Stimulated activated naive B cell treated with anti-CD40 and anti-IgM and Interleukin-4, amounts not matched to agents 10 μg/mL and 1 μg/mL and 100 μg/mL, for 72 hours (primary cell): ENCODE measurements at regions not wholly inside any gene's neighbourhood (a gene's known extent, or its start where the extent isn't known, plus 50 kb on each side); places are given as distances from the start of the nearest gene placed in this dataset.
A peak's percentile ranks its signal among the peaks of the same experiment; 100 is the strongest.

Experiments used
- ATAC-seq, 2 donors: fragments of 150-1000 bp; cut with Tn5 transposase; replicated peaks; 2 replicates each; pipeline ENCODE4 v1.10.0; 2021; ENCODE audit warnings: moderate library complexity in 1 of 2
- DNase-seq: peaks from one replicate; pipeline ENCODE4 v3.0.0; 2021
- H3K27ac Mint-ChIP-seq: one replicate; pipeline ENCODE4 v1.8.0; 2022; ENCODE audit warnings: mild to moderate bottlenecking, mixed read lengths
- H3K27me3 Mint-ChIP-seq, 2 donors: one replicate each; pipeline ENCODE4 v1.8.0; 2022; ENCODE audit warnings: mixed read lengths in 2 of 2
- H3K36me3 Mint-ChIP-seq, 2 donors: one replicate each; pipeline ENCODE4 v1.8.0; 2022; ENCODE audit warnings: mixed read lengths in 2 of 2, mild to moderate bottlenecking in 1 of 2
- H3K4me1 Mint-ChIP-seq, 2 donors: one replicate each; pipeline ENCODE4 v1.8.0; 2022; ENCODE audit warnings: mixed read lengths in 2 of 2, mild to moderate bottlenecking in 1 of 2
- H3K4me3 Mint-ChIP-seq, 2 donors: one replicate each; pipeline ENCODE4 v1.8.0; 2022; ENCODE audit warnings: mild to moderate bottlenecking in 2 of 2, mixed read lengths in 2 of 2, moderate library complexity in 1 of 2
- H3K9me3 Mint-ChIP-seq, 2 donors: one replicate each; pipeline ENCODE4 v1.8.0; 2022; ENCODE audit warnings: mixed read lengths in 2 of 2, mild to moderate bottlenecking in 1 of 2

DNA sequence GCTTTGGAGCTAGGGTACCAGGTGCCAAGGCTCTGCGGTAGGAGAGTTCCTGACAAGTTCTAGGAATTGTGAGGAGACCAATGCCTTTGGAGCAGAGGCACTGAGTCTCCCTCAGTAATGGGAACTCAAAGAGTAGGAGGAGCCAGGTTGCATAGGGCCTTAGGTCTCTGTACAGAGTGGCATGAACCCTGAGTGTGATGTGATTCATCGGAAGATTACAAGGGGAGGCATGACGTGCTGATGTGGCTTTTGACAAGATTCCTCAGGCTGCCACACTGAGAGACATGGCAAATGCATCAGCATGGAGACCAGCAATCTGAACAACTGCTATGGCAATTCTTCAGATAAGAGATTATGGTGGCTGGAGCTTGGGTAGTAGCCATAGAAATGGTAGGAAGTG, 94.6 kb upstream of the SLC44A3 start:
- peaks cover 0 to 6% of the 10 kb centered on the region in 2 donors for H3K27me3 Mint-ChIP-seq

GRCh38 chr1:94723894-94724293, 96.3 kb upstream of the SLC44A3 start:
- ATAC-seq (no peak), DNase-seq (no peak)
- H3K4me1 Mint-ChIP-seq = peaks cover 18 to 21% of the 10 kb centered on the region in 2 donors
- H3K27ac Mint-ChIP-seq = no peak overlapping the region
- H3K4me3 Mint-ChIP-seq = no peak overlapping the region
- H3K36me3 Mint-ChIP-seq = no peaks in the 10 kb centered on the region
- no peaks in the 10 kb centered on the region for H3K9me3 Mint-ChIP-seq
- peaks cover 0 to 4% of the 10 kb centered on the region in 2 donors for H3K27me3 Mint-ChIP-seq

More for the DNA sequence above, 94.6 kb upstream of the SLC44A3 start:
- DNase-seq (no peak), ATAC-seq (no peak)
- Mint-ChIP-seq H3K27ac (no peak overlapping the region), H3K36me3 (no peaks in the 10 kb centered on the region), H3K9me3 (no peaks in the 10 kb centered on the region), H3K4me1 (peaks cover 10 to 12% of the 10 kb centered on the region in 2 donors), H3K4me3 (no peak overlapping the region)

GRCh38 chr1:94723463-94723862, 96.7 kb upstream of the SLC44A3 start:
- peaks cover 21% of the 10 kb centered on the region in 2 donors for H3K4me1 Mint-ChIP-seq
- H3K36me3 Mint-ChIP-seq = no peaks in the 10 kb centered on the region
- no peaks in the 10 kb centered on the region for H3K9me3 Mint-ChIP-seq
- DNase-seq (no peak), ATAC-seq (no peak)
- no peak overlapping the region for H3K4me3 Mint-ChIP-seq
- no peak overlapping the region for H3K27ac Mint-ChIP-seq
- H3K27me3 Mint-ChIP-seq = peaks cover 0 to 8% of the 10 kb centered on the region in 2 donors

DNA sequence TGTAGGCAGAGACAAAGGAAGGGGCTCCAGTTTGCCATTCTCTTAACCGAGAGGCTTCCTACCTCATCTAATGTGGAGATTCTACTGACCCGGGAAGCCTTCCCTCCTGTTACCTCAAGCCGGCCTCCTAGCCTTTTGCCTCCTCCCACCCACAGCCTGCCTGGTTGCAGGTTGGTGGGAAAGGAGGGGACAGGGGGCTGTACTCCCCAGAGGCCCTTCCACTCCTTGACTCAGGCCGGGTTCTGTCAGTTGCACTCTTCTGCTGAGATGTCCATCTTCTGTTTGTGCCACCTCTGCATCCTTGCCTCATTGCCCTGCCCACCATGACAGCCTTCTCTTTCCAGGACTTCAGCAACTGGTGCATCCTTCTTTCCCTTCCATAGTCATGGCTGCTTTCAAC, 98.0 kb upstream of the SLC44A3 start:
- peak overlapping the region; percentile 40 for H3K27ac Mint-ChIP-seq
- H3K4me1 Mint-ChIP-seq = peaks cover 21% of the 10 kb centered on the region in 2 donors

DNA sequence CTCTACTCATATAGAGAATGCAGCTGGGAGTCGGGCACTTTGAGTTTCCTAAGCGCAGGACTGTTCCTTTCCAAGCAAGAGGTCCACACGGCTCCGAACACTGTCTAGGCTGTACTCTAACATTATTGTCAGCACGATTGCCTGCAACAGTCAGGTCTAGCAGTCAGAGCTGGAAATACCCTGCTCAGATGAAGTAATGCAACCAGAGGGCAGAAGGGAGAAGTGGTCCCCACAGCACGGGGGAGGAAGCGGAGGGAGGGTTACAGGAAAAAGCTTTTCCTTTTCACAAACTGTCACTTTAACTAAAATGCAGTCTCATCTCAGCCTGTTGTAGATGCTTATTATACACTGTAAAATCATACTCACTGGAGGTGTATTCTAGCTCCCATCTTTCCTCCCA, 98.9 kb upstream of the SLC44A3 start:
- no peaks in the 10 kb centered on the region for H3K9me3 Mint-ChIP-seq
- ATAC-seq = peak; percentile 81 to 86
- H3K4me1 Mint-ChIP-seq = peaks cover 21% of the 10 kb centered on the region in 2 donors
- peak; percentile 43 for DNase-seq
- H3K4me3 Mint-ChIP-seq = no peak overlapping the region
- peaks cover 0 to 8% of the 10 kb centered on the region in 2 donors for H3K27me3 Mint-ChIP-seq
- no peak overlapping the region for H3K27ac Mint-ChIP-seq
- no peaks in the 10 kb centered on the region for H3K36me3 Mint-ChIP-seq

More for the DNA sequence above, 98.0 kb upstream of the SLC44A3 start:
- ATAC-seq (no peak), DNase-seq (no peak)
- H3K4me3 Mint-ChIP-seq = no peak overlapping the region
- H3K9me3 Mint-ChIP-seq = no peaks in the 10 kb centered on the region
- peaks cover 0 to 8% of the 10 kb centered on the region in 2 donors for H3K27me3 Mint-ChIP-seq
- H3K36me3 Mint-ChIP-seq = no peaks in the 10 kb centered on the region

DNA sequence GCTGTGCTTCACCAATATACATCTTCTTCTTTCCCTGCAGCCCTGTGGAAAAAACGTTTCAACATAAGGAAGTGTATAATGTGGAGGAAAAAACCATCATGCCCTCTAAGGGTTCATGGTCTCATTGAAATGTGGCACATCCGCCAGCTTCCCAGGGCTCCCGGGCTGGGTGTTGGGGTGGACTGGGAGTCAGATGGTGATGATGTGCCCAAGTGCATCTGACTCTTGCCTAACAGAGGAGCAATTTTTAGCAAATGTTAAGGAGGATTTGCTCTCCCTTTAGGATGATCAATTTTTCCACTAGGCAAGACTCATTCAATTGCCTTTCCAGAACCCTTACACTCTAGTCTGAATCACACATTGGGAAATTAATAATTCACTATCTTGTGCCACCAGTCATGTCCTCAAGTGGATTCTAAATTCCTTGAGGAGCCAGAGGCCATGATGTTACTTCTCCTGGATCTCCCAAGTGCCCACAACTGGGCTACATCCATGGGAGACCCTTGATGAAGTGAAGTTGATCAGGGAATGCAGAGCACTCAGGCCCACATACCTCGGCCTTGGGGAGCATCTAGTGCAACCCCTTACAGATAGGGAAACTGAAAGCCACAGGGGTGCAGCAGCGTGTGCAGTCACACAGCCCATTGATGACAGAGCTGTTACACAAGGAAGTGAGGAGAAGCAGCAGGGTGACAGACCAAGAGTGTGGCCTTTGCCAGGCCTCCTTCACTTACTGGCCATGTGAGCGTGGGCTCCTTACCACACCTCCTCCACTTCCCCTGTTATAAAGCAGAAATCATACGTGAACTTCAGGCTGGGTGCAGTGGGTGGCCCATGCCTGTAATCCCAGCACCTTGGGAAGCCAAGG, 100.0 kb upstream of the SLC44A3 start:
- DNase-seq = peak; percentile 56
- Mint-ChIP-seq H3K36me3 (no peaks in the 10 kb centered on the region), H3K9me3 (no peaks in the 10 kb centered on the region), H3K4me3 (peak overlapping the region; percentile 47 to 49), H3K27me3 (peaks cover 0 to 8% of the 10 kb centered on the region in 2 donors), H3K27ac (peak overlapping the region; percentile 90), H3K4me1 (peaks cover 21% of the 10 kb centered on the region in 2 donors)
- peak; percentile 97 to 98 for ATAC-seq

- ATAC-seq (no peak), DNase-seq (no peak)
- no peaks in the 10 kb centered on the region for H3K9me3 Mint-ChIP-seq
- H3K27ac Mint-ChIP-seq = no peak overlapping the region
- H3K27me3 Mint-ChIP-seq = peaks cover 0 to 8% of the 10 kb centered on the region in 2 donors
- H3K4me3 Mint-ChIP-seq = no peak overlapping the region
- H3K36me3 Mint-ChIP-seq = no peaks in the 10 kb centered on the region
- H3K4me1 Mint-ChIP-seq = peaks cover 24 to 36% of the 10 kb centered on the region in 2 donors
Measured at GRCh38 chr1:94716965-94717364, 103.2 kb upstream of the SLC44A3 start.

DNA sequence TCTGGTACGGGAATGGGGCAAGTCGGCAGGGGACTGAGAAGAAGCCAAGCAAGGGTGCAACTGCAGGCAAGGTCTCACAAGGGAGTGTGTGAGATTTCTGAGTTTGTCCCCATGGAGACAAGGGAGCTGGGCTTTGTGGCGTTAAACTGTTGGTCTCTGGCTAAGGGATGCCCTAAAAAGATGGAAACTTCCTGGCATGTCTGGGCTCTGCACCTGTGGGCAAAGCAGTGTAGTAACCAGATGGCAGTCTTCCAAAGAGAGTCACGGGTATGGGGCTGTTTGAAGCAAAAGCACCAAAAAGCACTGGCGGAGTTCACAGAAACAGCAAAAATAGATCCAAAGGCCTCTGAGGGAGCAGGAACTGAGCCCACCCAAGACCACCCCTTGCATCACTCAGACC, 104.8 kb upstream of the SLC44A3 start:
- no peak for ATAC-seq
- Mint-ChIP-seq H3K36me3 (no peaks in the 10 kb centered on the region), H3K4me1 (peaks cover 15 to 22% of the 10 kb centered on the region in 2 donors)

DNA sequence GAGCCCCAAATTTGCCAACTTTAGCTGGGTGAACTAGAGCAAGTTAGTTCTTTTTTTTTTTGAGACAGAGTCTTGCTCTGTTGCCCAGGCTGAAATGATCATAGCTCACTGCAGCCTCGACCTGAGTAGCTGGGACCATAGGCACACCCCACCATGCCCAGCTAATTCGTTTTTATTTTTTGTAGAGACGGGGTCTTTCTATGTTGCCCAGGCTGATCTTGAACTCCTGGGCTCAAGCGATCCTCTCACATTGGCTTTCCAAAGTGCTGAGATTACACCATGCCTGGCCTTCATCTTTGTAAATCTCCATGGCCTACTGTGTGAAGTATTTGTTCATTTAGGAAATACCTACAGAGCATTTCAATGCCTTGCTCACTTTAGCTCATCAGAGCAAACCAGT, 105.6 kb upstream of the SLC44A3 start:
- no peak for DNase-seq
- Mint-ChIP-seq H3K36me3 (no peaks in the 10 kb centered on the region), H3K27ac (no peak overlapping the region), H3K4me3 (no peak overlapping the region), H3K4me1 (peaks cover 10 to 15% of the 10 kb centered on the region in 2 donors), H3K27me3 (peaks cover 0 to 8% of the 10 kb centered on the region in 2 donors), H3K9me3 (no peaks in the 10 kb centered on the region)
- no peak for ATAC-seq

More for the DNA sequence above, 104.8 kb upstream of the SLC44A3 start:
- no peaks in the 10 kb centered on the region for H3K9me3 Mint-ChIP-seq
- H3K27ac Mint-ChIP-seq = no peak overlapping the region
- H3K4me3 Mint-ChIP-seq = no peak overlapping the region
- no peak for DNase-seq
- peaks cover 0 to 8% of the 10 kb centered on the region in 2 donors for H3K27me3 Mint-ChIP-seq

DNA sequence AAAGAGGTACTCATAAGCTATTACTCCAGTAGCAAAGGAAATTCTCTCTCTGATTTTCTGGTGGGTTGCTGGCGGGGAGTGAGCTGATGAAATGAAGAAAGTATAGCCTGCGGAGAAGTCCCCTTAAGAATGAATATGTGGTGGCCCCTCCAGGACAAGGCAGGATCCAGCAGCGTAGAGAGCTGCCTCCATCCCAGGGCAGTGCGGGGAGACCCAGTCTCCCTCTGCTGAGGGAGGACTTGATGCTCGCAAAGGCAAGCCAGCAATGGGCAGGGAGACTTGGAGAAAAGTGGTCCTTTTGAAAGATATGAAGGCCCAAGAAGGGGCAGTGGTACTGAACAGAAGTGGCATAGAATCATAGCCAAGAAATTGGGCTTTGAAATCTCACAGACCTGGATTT, 106.0 kb upstream of the SLC44A3 start:
- ATAC-seq (no peak), DNase-seq (no peak)
- Mint-ChIP-seq H3K36me3 (no peaks in the 10 kb centered on the region), H3K27me3 (peaks cover 0 to 7% of the 10 kb centered on the region in 2 donors), H3K27ac (no peak overlapping the region), H3K4me3 (no peak overlapping the region), H3K9me3 (no peaks in the 10 kb centered on the region), H3K4me1 (peaks cover 10 to 15% of the 10 kb centered on the region in 2 donors)

DNA sequence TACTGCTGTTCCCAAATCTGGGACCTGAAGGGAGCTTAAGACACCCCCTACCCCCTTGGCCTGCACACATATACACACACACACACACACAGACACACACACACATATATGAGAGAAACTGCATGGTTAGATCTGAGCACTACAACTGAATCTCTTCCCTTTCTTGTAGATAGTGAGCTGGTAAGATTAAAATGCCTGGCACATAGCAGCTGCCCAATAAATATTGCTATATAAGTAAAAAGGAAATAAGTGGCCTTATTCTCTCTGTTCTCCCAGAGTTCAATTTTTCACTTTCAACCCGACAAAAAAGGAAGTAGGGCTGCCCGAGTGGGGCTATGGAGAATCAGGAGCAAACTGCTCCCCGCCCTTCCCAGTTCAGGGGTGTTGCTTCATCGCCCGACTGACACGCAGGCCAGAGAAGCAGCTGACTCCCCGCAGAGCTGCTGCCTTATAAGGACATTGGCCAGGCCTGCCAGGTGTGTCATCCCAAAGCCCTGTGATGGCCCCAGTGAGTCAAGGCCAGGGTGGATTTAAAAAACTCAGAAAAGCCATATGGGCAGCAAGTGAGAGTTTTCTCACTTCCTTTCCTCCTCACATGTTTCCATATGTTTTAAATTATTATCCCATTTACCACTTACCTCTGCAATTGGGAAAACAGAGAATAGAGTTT, 106.5 kb upstream of the SLC44A3 start:
- no peaks in the 10 kb centered on the region for H3K9me3 Mint-ChIP-seq
- H3K36me3 Mint-ChIP-seq = no peaks in the 10 kb centered on the region
- ATAC-seq (peak; percentile 84 to 95), DNase-seq (peak; percentile 29)
- H3K4me1 Mint-ChIP-seq = peaks cover 7 to 15% of the 10 kb centered on the region in 2 donors
- peak overlapping the region; percentile 22 for H3K27ac Mint-ChIP-seq
- no peak overlapping the region for H3K4me3 Mint-ChIP-seq
- H3K27me3 Mint-ChIP-seq = peaks cover 0 to 1% of the 10 kb centered on the region in 2 donors

DNA sequence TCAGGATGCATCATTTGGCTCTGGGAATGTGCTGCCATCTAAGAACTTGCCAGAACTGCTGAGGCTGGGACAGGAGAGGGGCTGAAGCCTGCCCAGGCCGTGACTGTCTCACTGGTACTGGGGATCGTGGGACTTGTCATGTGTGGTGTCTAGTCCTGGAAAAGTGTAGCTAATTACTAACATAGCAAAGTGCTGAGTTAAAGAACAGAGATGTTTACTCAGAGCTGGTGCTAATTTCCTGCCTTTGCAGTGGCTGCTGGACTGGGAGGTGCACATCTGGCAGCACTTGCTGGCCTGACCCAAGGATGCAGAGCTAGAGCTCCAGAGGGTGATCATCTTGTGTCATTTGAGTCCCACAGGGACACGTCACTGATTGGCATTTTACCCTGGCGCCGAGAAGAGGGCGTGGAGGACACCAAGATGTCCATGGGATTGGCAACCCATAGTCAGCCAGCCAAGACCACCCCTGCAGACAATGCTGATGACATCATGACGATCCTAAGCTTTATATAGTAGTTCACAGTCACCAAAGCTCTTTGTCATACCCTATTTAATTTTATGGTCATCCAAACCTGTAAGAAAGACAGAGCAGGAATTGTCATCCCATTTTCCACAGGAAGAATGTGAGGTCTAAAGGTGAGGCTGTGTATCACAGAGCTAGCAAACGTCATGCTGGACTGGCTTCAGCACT, 110.1 kb upstream of the SLC44A3 start:
- Mint-ChIP-seq H3K36me3 (no peaks in the 10 kb centered on the region), H3K9me3 (no peaks in the 10 kb centered on the region), H3K4me3 (no peak overlapping the region), H3K27me3 (peaks cover 2 to 4% of the 10 kb centered on the region in 2 donors), H3K27ac (no peak overlapping the region), H3K4me1 (peaks cover 7 to 15% of the 10 kb centered on the region in 2 donors)
- DNase-seq (no peak), ATAC-seq (no peak)

GRCh38 chr1:94708811-94709210, 111.3 kb upstream of the SLC44A3 start:
- Mint-ChIP-seq H3K4me1 (peaks cover 4 to 12% of the 10 kb centered on the region in 2 donors), H3K27ac (no peak overlapping the region)

DNA sequence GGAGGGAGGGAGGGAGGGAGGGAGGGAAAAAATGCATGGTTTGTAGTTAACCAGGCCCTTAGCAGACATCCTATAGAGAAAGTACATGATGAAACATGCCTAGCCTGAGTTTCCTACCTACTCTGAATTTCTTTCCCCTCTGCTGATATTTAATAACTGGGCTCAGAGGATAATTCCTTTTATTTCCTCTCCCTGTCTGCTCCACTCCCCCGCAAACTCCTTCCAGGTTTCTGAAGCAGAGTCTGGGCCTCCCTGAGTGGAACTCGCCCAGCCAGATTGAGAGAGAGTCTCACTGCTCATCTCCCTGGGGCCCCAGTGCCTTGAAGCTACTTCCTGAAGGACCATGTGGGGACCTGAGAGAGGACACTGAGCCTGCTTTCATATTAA, 111.9 kb upstream of the SLC44A3 start:
- H3K9me3 Mint-ChIP-seq = no peaks in the 10 kb centered on the region
- no peak overlapping the region for H3K4me3 Mint-ChIP-seq
- ATAC-seq (no peak), DNase-seq (no peak)
- peaks cover 4 to 10% of the 10 kb centered on the region in 2 donors for H3K27me3 Mint-ChIP-seq
- H3K36me3 Mint-ChIP-seq = no peaks in the 10 kb centered on the region
- H3K27ac Mint-ChIP-seq = no peak overlapping the region
- H3K4me1 Mint-ChIP-seq = peaks cover under 1 to 7% of the 10 kb centered on the region in 2 donors

More at GRCh38 chr1:94708811-94709210, 111.3 kb upstream of the SLC44A3 start:
- H3K4me3 Mint-ChIP-seq = no peak overlapping the region
- DNase-seq = no peak
- H3K36me3 Mint-ChIP-seq = no peaks in the 10 kb centered on the region
- H3K9me3 Mint-ChIP-seq = no peaks in the 10 kb centered on the region
- peaks cover 4 to 10% of the 10 kb centered on the region in 2 donors for H3K27me3 Mint-ChIP-seq
- no peak for ATAC-seq
